Vagina (tissue), 2 donors: ENCODE measurements at regions not wholly inside any gene's neighbourhood (a gene's known extent, or its start where the extent isn't known, plus 50 kb on each side); places are given as distances from the start of the nearest gene placed in this dataset.
"Not testable (repeated sequence)": the region's sequence is repeated elsewhere in the genome, so short reads cannot be mapped to it uniquely, and the experiment has no call there.

ENCODE experiments used
- CTCF ChIP-seq, 3 experiments: fragments of 450-650 bp in 2 of 3; fragments of 200-600 bp in 1 of 3; sonication (generic) in 1 of 3; IDR thresholded peaks; one replicate each; pipeline ENCODE4 v1.5.1; 2017 to 2019; ENCODE audit warnings: antibody characterized with exemption in 3 of 3, mild to moderate bottlenecking in 2 of 3, moderate library complexity in 2 of 3
- POLR2A ChIP-seq, 2 donors: fragments of 450-650 bp; IDR thresholded peaks; one replicate each; pipeline ENCODE4 v1.6.1; 2017; ENCODE audit warnings: antibody characterized with exemption in 2 of 2, mild to moderate bottlenecking in 2 of 2, moderate library complexity in 2 of 2
- POLR2AphosphoS5 ChIP-seq, 2 donors: sonication (generic); formaldehyde crosslinking; IDR thresholded peaks; one replicate each; pipeline ENCODE4 v1.9.0; 2017; ENCODE audit warnings: antibody characterized with exemption in 2 of 2, mild to moderate bottlenecking in 2 of 2, low read depth in 1 of 2; ENCODE audit not compliant: insufficient read depth in 1 of 2

GRCh38 chr12:95380334-95380733 is 93.6 kb upstream of the METAP2 start:
- TF ChIP-seq CTCF (IDR thresholded peaks at IDR 0.05); POLR2A (IDR thresholded peaks at IDR 0.05); POLR2AphosphoS5 (IDR thresholded peaks at IDR 0.05; ENCODE audit: insufficient read depth in 1 of 2, low read depth in 1 of 2): not testable (repeated sequence)
